A172 (cell line): ENCODE measurements at regions not wholly inside any gene's neighbourhood (a gene's known extent, or its start where the extent isn't known, plus 50 kb on each side); places are given as distances from the start of the nearest gene placed in this dataset.

Experiments used
- DNase-seq: peaks from one replicate; pipeline ENCODE4 v3.0.0-alpha.2; 2015; ENCODE audit warnings: low spot score

- no peak for DNase-seq
Observed at GRCh38 chr5:110112348-110112747, 422.6 kb downstream of the MAN2A1 start.

DNA sequence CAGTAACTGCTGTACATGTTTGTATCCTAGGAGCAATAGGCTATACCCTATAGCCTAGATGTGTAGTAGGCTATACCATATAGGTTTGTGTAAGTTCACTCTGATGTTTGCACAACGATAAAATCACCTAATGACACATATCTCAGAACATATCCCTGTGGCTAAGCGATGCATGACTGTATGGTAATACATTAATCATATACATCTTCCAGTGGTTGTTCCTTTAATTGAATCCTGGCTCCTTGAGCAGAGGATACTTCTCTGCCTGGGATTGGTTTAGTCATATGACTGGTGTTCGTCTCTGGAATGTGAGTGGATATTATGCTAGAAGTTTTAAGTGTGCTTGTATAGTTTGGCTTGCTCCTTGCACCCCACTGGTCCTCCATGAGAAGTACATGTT, 425.8 kb downstream of the MAN2A1 start:
- DNase-seq: no peak

DNA sequence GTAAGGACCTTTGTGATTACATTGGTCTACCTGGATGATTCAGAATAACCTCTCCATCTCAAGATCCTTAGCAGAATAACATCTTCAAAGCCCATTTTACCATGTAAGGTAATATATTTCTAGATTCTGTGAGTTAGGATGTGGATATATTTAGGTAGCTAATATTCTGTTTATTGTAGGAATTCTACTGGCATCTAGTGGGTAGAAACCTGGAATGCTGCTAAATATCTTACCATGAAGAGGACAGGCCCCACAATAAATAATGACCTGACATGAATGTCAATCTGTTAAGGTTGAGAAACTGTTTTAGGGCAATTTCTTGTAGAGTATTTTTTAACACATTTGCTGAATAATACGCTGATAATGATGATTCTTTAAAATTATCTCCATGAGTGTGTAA, 426.8 kb downstream of the MAN2A1 start:
- DNase-seq: no peak

DNA sequence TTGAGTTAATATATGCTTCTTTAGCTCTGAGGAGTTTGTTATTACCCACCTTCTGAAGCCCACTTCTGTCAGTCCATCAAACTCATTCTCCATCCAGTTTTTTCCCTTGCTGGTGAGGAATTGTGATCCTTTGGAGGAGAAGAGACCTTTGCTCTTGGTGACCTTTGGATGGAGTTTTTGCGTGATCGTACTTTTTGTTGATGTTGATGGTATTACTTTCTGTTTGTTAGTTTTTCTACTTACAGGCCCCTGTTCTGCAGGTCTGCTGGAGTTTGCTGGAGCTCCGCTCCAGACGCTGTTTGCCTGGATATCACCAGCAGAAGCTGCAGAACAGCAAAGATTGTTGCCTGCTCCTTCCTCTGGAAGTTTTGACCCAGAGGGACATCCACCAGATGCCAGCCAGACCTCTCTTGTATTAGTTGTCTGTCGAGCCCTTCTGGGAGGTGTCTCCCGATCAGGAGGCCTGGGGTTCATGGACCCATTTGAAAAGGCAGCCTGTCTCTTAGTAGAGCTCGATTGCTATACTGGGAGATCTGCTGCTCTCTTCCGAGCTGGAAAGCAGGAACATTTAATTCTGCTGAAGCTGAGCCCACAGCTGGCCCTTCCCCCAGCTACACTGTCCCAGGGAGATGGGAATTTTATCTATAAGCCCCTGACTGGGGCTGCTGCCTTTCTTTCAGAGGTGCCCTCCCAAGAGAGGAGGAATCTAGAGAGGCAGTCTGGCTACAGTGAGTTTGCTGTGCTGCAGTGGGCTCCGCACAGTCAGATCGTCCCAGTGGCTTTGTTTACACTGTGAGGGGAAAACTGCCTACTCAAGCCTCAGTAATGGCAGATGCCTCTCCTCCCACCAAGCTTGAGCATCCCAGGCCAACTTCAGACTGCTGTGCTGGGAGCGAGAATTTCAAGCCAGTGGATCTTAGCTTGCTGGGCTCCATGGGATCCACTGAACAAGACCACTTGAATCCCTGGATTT, 445.5 kb downstream of the MAN2A1 start:
- no peak for DNase-seq

- DNase-seq: peak; percentile 55
Observed at GRCh38 chr5:110150199-110150598, 460.5 kb downstream of the MAN2A1 start.

GRCh38 chr5:110159202-110159601, 469.5 kb downstream of the MAN2A1 start:
- DNase-seq: peak; percentile 69

- no peak for DNase-seq
Observed at GRCh38 chr5:110161162-110161561, 471.4 kb downstream of the MAN2A1 start.

DNA sequence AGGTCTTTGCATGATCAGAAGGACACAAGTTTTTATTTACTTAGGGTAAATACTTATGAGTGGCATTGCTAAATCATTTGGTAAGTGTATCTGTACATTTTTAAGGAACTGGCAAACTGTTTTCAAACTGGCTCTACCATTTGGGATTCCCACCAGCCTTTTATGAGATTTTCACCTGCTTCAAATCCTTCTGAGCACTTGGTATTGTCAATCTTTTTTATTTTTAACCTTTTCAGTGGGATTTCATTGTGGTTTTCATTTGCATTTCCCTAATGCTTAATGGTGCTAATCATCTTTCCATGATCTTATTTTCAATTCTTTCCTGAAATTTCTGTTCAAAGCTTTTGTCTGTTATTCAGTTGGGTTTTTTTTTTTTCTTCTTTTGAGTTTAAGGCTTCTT, 475.6 kb downstream of the MAN2A1 start:
- no peak for DNase-seq

DNA sequence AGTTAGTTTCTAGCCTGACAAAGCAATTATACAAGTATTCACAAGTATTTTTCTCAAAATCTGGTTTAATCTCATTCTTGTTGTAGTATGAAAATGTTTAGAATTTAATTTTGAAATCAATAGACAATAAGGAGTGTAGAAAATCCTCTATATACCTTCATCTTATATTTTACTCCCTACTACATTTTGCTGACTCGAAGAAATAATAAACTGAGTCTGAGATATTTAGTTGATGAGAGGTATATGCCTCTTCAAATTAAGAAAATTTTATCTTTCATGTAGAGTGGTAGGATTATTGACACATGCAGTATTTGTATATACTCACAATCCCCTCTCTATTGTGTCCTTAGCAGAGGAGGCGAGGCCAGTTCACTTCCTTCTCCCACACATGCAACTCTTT, 477.7 kb downstream of the MAN2A1 start:
- DNase-seq: no peak

- DNase-seq: no peak
Observed at GRCh38 chr5:110169461-110169860, 479.7 kb downstream of the MAN2A1 start.

DNA sequence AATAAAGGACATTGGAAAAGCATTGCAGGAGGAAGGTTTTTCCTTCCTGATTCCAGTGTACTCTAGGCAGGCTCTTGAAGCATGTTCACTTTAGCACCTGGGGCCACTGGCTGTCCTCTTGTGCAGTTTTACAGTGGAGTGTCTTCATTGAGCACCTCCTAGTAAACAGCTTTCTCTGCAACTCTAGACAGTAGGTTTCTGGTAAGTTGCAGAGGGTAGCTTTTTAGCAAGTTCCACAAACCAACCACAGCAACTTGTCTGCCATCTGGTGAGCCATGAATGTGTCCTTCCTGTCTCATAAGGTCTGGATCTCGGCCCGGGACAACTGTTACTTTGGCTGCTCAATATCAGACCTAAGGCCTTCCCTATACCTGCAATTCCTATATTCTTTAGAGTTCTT, 488.0 kb downstream of the MAN2A1 start:
- no peak for DNase-seq

- no peak for DNase-seq
Observed at GRCh38 chr5:110179321-110179720, 489.6 kb downstream of the MAN2A1 start.

GRCh38 chr5:110194191-110194590, 504.5 kb downstream of the MAN2A1 start:
- DNase-seq: no peak

DNA sequence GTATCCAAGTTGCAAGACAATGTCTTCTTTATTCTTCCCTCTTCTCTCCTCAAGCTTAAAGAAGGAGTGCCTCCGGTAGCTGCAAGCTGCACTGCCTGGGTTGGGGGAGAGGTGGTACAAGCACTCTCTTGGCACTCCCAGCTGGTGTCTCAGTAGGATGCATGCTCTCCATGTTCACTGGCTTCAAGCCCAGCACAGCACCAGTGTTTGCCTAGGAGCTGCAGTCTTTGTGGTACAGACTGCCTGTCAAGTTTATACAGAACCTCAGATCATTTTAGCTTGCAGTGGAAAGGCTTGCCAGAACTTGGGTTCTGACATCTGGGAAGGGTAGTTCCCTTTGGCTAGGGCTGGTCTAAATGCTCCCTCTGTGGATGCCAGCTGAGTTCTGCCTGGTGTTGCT, 505.6 kb downstream of the MAN2A1 start:
- no peak for DNase-seq

- no peak for DNase-seq
Observed at GRCh38 chr5:110201791-110202190, 512.1 kb downstream of the MAN2A1 start.

GRCh38 chr5:110203661-110204060, 513.9 kb downstream of the MAN2A1 start:
- DNase-seq: no peak

GRCh38 chr5:110209401-110209800, 517.1 kb downstream of the TMEM232 start:
- no peak for DNase-seq

DNA sequence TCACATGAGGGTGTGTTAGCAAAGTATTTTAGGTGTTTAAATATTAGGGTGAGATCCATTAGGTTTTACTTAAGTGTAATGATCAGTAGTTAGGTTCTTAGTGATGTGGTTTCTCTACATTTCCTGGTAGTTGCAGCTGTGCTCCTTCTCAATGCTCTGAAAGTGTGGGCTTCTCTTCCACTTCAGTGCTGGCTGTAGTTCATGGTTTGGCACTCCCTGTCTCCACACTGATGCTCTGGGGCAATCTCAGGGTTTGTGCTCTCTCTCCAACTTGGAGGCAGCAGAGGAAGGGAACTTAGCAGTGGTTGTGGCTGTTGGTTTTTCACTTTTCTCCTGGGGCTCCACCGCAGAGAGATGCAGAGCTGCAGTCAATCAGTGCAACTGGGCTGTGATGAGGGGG, 507.5 kb downstream of the TMEM232 start:
- no peak for DNase-seq

DNA sequence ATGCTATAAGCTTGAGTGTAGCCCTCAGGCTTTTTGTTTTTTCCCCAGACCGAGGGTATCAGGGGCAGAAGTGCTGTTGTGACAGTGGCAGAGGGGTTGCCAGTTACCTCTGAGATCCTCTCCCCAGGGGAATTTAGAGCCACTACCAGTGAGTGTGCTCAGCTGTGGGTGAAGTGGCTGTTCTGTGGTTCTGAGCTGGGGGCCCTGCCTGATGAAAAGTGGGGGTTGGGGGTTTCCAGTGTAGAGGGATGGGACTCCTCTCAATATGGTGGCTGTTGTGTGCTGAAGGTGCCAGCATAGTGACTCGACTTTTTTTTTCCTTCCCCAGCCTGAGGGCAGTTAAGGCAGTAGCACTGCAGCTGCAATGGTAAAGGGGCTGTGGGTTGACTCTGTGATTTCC, 506.7 kb downstream of the TMEM232 start:
- DNase-seq: no peak

- no peak for DNase-seq
Observed at GRCh38 chr5:110221036-110221435, 505.4 kb downstream of the TMEM232 start.

GRCh38 chr5:110224050-110224449, 502.4 kb downstream of the TMEM232 start:
- no peak for DNase-seq

DNA sequence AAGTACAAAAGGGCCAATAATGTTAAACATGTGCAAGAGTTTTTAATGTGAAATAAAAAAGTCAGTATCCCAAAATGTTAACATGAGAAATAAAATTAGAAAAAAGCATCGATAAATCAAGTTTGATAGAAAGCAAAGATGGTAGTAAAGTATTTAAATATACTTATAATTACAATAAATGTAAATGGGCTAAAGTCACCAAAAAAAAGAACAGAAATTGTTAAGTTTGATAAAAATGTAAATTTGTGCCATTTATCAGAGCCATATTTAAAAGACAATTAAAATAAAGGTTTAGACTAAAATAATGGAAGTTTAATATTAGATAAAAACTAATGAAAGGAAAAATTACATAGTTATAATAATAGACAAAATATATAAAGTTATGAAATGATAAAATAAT, 500.5 kb downstream of the TMEM232 start:
- no peak for DNase-seq

GRCh38 chr5:110239786-110240185, 486.7 kb downstream of the TMEM232 start:
- DNase-seq: no peak

DNA sequence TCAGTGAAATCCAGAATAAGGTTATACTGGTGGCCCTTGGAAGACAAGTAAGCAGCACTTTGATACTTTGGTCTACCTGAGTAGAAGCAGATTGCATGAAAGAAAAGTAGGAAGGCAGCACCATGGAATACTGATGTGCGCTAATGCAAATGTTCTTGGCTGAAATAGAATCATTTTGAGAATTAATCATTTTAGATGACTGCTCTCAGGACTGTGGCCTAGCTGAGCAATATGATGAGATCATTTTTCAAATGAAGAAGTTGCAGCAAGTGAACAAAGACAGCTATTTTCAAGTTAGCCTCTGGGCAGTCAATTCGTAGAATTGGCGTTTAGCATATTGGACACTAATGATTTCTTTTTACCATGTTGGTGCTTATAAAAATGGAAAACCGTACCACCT, 483.5 kb downstream of the TMEM232 start:
- no peak for DNase-seq
